Trophoblast cell (in vitro differentiated cells and primary cell): ENCODE measurements at regions not wholly inside any gene's neighbourhood (a gene's known extent, or its start where the extent isn't known, plus 50 kb on each side); places are given as distances from the start of the nearest gene placed in this dataset.

ENCODE experiments used
- DNase-seq, 2 donors: peaks; one replicate each; pipeline ENCODE4 v3.0.0-alpha.2; 2016
- H2AFZ ChIP-seq: 2 replicates; pipeline ENCODE4 v1.6.1; 2013; ENCODE audit warnings: low read length, moderate library complexity, mild to moderate bottlenecking; ENCODE audit not compliant: insufficient read depth, poor library complexity
- H2AK5ac ChIP-seq: 2 replicates; pipeline ENCODE4 v1.6.1; 2013; ENCODE audit warnings: mild to moderate bottlenecking, low read length
- H2BK120ac ChIP-seq: 2 replicates; pipeline ENCODE4 v1.6.1; 2013; ENCODE audit warnings: low read length, mild to moderate bottlenecking, moderate library complexity; ENCODE audit not compliant: insufficient read depth, poor library complexity
- H2BK12ac ChIP-seq: 2 replicates; pipeline ENCODE4 v1.6.1; 2013; ENCODE audit warnings: mild to moderate bottlenecking, low read length, moderate library complexity
- H2BK5ac ChIP-seq: 2 replicates; pipeline ENCODE4 v1.6.1; 2013; ENCODE audit warnings: low read length, low read depth, moderate library complexity, mild to moderate bottlenecking; ENCODE audit not compliant: poor library complexity
- H3K14ac ChIP-seq: 2 replicates; pipeline ENCODE4 v1.6.1; 2013; ENCODE audit warnings: mild to moderate bottlenecking, low read length
- H3K18ac ChIP-seq: 2 replicates; pipeline ENCODE4 v1.6.1; 2013; ENCODE audit warnings: mild to moderate bottlenecking, low read length
- H3K23ac ChIP-seq: 2 replicates; pipeline ENCODE4 v1.6.1; 2013; ENCODE audit warnings: low read length
- H3K27ac ChIP-seq: 2 replicates; pipeline ENCODE4 v1.5.1; 2013; ENCODE audit warnings: low read depth, mild to moderate bottlenecking, inconsistent platforms, low read length, moderate library complexity
- H3K27me3 ChIP-seq: 2 replicates; pipeline ENCODE4 v1.6.1; 2013; ENCODE audit warnings: inconsistent platforms, mild to moderate bottlenecking, low read length, moderate library complexity; ENCODE audit not compliant: insufficient read depth
- H3K36me3 ChIP-seq, 2 experiments: 1 replicate in 1 of 2; 2 replicates in 1 of 2; pipeline ENCODE4 v1.6.1; 2013; ENCODE audit warnings: low read length in 2 of 2, mild to moderate bottlenecking in 2 of 2, moderate library complexity in 1 of 2; ENCODE audit not compliant: insufficient read depth in 2 of 2, control insufficient read depth in 1 of 2
- H3K4ac ChIP-seq: 2 replicates; pipeline ENCODE4 v1.6.1; 2013; ENCODE audit warnings: low read depth, mild to moderate bottlenecking, low read length, moderate library complexity
- H3K4me1 ChIP-seq, 2 experiments: 1 replicate in 1 of 2; 2 replicates in 1 of 2; pipeline ENCODE4 v1.6.1; 2013; ENCODE audit warnings: low read length in 2 of 2, mild to moderate bottlenecking in 2 of 2, moderate library complexity in 1 of 2; ENCODE audit not compliant: insufficient read depth in 2 of 2, control insufficient read depth in 1 of 2
- H3K4me2 ChIP-seq: 2 replicates; pipeline ENCODE4 v1.6.1; 2013; ENCODE audit warnings: inconsistent platforms, mild to moderate bottlenecking, low read length, moderate library complexity
- H3K4me3 ChIP-seq: 2 replicates; pipeline ENCODE4 v1.5.1; 2013; ENCODE audit warnings: mild to moderate bottlenecking, low read depth, low read length, inconsistent platforms
- H3K79me1 ChIP-seq: one replicate; pipeline ENCODE4 v1.6.1; 2013; ENCODE audit warnings: low read length
- H3K79me2 ChIP-seq: 2 replicates; pipeline ENCODE4 v1.6.1; 2013; ENCODE audit warnings: low read length, mild to moderate bottlenecking; ENCODE audit not compliant: control insufficient read depth, insufficient read depth, poor library complexity
- H3K9ac ChIP-seq: 2 replicates; pipeline ENCODE4 v1.6.1; 2013; ENCODE audit warnings: mild to moderate bottlenecking, low read length
- H3K9me3 ChIP-seq: 2 replicates; pipeline ENCODE4 v1.6.1; 2013; ENCODE audit warnings: low read depth, mild to moderate bottlenecking, control low read depth, inconsistent platforms, low read length; ENCODE audit not compliant: insufficient read depth
- H4K12ac ChIP-seq: 2 replicates; pipeline ENCODE4 v1.6.1; 2013; ENCODE audit warnings: low read depth, mild to moderate bottlenecking, low read length, moderate library complexity
- H4K8ac ChIP-seq: 2 replicates; pipeline ENCODE4 v1.6.1; 2013; ENCODE audit warnings: low read depth, mild to moderate bottlenecking, low read length, moderate library complexity
- H4K91ac ChIP-seq: one replicate; pipeline ENCODE4 v1.6.1; 2013; ENCODE audit warnings: low read depth, mild to moderate bottlenecking, low read length, moderate library complexity
- WGBS: extraction: QIAGEN DNeasy Blood & Tissue Kit; methylation state at CpG from one replicate; pipeline ENCODE4 v1.1.7; 2013; ENCODE audit warnings: missing lambda C conversion rate; ENCODE audit not compliant: insufficient read length, insufficient coverage; ENCODE audit errors: extremely low coverage; 5-methylcytosine and 5-hydroxymethylcytosine counted together

DNA sequence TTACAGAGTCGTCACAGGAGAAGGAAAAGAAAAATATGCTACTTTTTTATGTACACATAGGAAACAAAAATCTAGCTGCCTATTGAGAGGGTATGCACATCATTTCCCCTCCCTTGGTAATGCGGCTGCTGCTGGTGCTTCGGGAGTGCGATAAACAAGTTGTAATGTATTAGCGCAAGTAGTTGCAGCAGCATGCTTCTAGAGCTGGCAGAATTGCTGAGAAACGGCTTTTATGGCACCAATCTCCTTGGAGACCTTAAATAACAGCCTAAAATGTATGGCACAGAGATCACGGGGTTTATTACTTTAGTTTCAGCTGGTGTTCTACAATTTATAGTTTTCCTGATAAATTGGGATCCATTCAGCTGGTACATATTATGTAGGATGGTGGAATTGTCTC lies 447.6 kb upstream of the TMPO start:
- no peaks in the 10 kb centered on the region for H3K27me3 ChIP-seq
- H2AK5ac ChIP-seq = no peak overlapping the region
- no peaks in the 10 kb centered on the region for H3K79me2 ChIP-seq
- no peak overlapping the region for H2BK120ac ChIP-seq
- H3K36me3 ChIP-seq = no peaks in the 10 kb centered on the region
- H3K18ac ChIP-seq = no peak overlapping the region
- DNase-seq = no peak
- H3K4me2 ChIP-seq = no peak overlapping the region
- H3K14ac ChIP-seq = no peak overlapping the region
- H3K9me3 ChIP-seq = no peaks in the 10 kb centered on the region
- no peak overlapping the region for H4K8ac ChIP-seq
- no peak overlapping the region for H4K12ac ChIP-seq
- no peak overlapping the region for H2AFZ ChIP-seq
- no peak overlapping the region for H3K4me3 ChIP-seq
- no peak overlapping the region for H3K9ac ChIP-seq
- no peaks in the 10 kb centered on the region for H3K79me1 ChIP-seq
- no peak overlapping the region for H2BK12ac ChIP-seq
- H2BK5ac ChIP-seq = no peak overlapping the region
- no peak overlapping the region for H3K4ac ChIP-seq
- H3K4me1 ChIP-seq = no peaks in the 10 kb centered on the region
- H4K91ac ChIP-seq = no peak overlapping the region
- H3K23ac ChIP-seq = no peak overlapping the region
- WGBS = no CpG with 5 or more reads among the region's 7 CpGs
- no peak overlapping the region for H3K27ac ChIP-seq

DNA sequence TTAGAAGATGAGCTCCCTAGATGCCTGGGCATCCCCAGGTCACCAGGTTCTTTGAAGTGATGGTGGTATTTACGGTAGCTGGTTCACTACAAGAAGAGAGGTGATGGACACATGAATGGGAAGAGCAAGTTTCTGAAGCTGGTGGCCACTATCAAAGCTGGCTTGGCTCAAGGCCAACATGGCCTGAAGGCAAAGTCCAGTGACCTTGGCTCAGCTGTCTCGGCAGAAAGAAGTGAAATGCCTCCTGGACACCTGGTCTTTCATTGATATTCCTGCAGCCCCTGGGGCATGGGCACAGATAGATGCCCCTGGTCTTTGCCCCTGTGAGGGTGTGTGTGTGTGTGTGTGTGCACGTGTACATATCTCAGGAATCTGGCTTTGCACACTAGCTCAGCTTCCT lies 441.8 kb upstream of the TMPO start:
- Histone ChIP-seq H3K9ac (no peak overlapping the region), H3K36me3 (no peaks in the 10 kb centered on the region), H3K23ac (no peak overlapping the region), H3K18ac (no peak overlapping the region), H2AK5ac (no peak overlapping the region), H2AFZ (no peak overlapping the region), H2BK5ac (no peak overlapping the region), H4K12ac (no peak overlapping the region), H3K27me3 (no peaks in the 10 kb centered on the region), H4K91ac (no peak overlapping the region), H2BK120ac (no peak overlapping the region), H3K14ac (no peak overlapping the region), H3K27ac (no peak overlapping the region), H3K4me2 (no peak overlapping the region), H3K79me1 (no peaks in the 10 kb centered on the region), H3K4me3 (no peak overlapping the region), H3K4ac (no peak overlapping the region), H3K4me1 (no peaks in the 10 kb centered on the region), H2BK12ac (no peak overlapping the region), H4K8ac (no peak overlapping the region), H3K79me2 (no peaks in the 10 kb centered on the region), H3K9me3 (no peaks in the 10 kb centered on the region)
- no CpG with 5 or more reads among the region's 3 CpGs for WGBS
- peak in 1 of 2 donors; percentile 9 for DNase-seq

DNA sequence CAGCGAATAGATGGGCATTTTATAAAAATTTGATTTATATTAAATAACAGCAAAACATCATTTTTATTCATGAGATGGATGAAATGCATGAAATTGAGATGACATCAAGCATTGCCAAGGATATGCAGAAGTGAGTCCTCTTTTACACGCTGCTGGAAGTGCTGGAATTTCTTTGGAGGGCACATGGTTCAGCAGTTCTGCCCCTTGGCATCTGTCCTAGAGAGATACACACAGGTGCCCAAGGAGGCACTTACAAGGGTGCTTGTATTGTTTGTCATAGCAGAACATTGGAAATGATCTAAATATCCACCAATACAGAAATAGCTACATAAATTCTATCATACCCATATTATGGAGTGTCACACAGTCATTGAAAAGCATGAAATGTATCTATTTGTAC lies 441.1 kb upstream of the TMPO start:
- no peaks in the 10 kb centered on the region for H3K27me3 ChIP-seq
- no peak overlapping the region for H4K8ac ChIP-seq
- H3K4me1 ChIP-seq = no peaks in the 10 kb centered on the region
- H2BK5ac ChIP-seq = no peak overlapping the region
- no peak overlapping the region for H2AK5ac ChIP-seq
- no peak overlapping the region for H2BK12ac ChIP-seq
- no peaks in the 10 kb centered on the region for H3K9me3 ChIP-seq
- no peak overlapping the region for H3K4me2 ChIP-seq
- H2BK120ac ChIP-seq = no peak overlapping the region
- WGBS = no CpG with 5 or more reads among the region's 2 CpGs
- no peak overlapping the region for H3K4me3 ChIP-seq
- no peaks in the 10 kb centered on the region for H3K79me1 ChIP-seq
- H3K23ac ChIP-seq = no peak overlapping the region
- H3K9ac ChIP-seq = no peak overlapping the region
- no peak overlapping the region for H4K12ac ChIP-seq
- H3K18ac ChIP-seq = no peak overlapping the region
- H3K27ac ChIP-seq = no peak overlapping the region
- no peaks in the 10 kb centered on the region for H3K36me3 ChIP-seq
- no peak overlapping the region for H3K14ac ChIP-seq
- no peaks in the 10 kb centered on the region for H3K79me2 ChIP-seq
- no peak overlapping the region for H4K91ac ChIP-seq
- no peak overlapping the region for H3K4ac ChIP-seq
- no peak for DNase-seq
- no peak overlapping the region for H2AFZ ChIP-seq

DNA sequence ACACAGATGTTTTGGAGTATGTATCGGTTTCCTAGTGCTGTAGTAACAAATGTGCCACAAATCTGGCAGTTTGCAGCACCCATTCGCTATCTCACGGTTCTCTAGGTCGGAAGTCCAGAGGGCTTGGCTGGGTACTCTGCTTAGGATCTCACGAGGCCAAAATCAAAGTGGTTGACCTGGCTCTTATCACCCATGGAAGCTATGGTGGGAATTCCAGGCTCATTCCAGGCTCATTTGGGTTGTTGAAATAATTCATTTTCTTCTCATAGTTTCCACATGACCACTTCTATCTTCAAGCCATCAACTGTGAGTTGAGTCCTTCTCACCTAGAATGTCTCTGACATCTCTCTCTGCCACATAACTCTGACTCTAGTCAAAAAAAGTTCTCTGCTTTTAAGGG lies 431.0 kb upstream of the TMPO start:
- H4K12ac ChIP-seq = no peak overlapping the region
- DNase-seq = peak; percentile 70 to 84
- H3K4me2 ChIP-seq = no peak overlapping the region
- H2AFZ ChIP-seq = no peak overlapping the region
- no peak overlapping the region for H2BK5ac ChIP-seq
- peaks cover 2% of the 10 kb centered on the region for H3K9me3 ChIP-seq
- no peak overlapping the region for H4K8ac ChIP-seq
- no peak overlapping the region for H3K9ac ChIP-seq
- H3K18ac ChIP-seq = no peak overlapping the region
- H3K4ac ChIP-seq = no peak overlapping the region
- no peaks in the 10 kb centered on the region for H3K79me2 ChIP-seq
- no peaks in the 10 kb centered on the region for H3K36me3 ChIP-seq
- no peak overlapping the region for H2BK12ac ChIP-seq
- no peak overlapping the region for H3K23ac ChIP-seq
- no peak overlapping the region for H4K91ac ChIP-seq
- H3K27ac ChIP-seq = no peak overlapping the region
- no peaks in the 10 kb centered on the region for H3K79me1 ChIP-seq
- no peak overlapping the region for H2AK5ac ChIP-seq
- no peak overlapping the region for H3K4me3 ChIP-seq
- no peak overlapping the region for H2BK120ac ChIP-seq
- H3K14ac ChIP-seq = no peak overlapping the region
- WGBS = no CpG with 5 or more reads among the region's 5 CpGs
- H3K4me1 ChIP-seq = no peaks in the 10 kb centered on the region
- no peaks in the 10 kb centered on the region for H3K27me3 ChIP-seq
